H9 (cell line): ENCODE measurements at regions not wholly inside any gene's neighbourhood (a gene's known extent, or its start where the extent isn't known, plus 50 kb on each side); places are given as distances from the start of the nearest gene placed in this dataset.

ENCODE experiments used
- DNase-seq: peaks from one replicate; pipeline ENCODE4 v3.0.0-alpha.2; 2017
- H2AFZ ChIP-seq: one replicate; pipeline ENCODE4 v1.6.1; 2013; ENCODE audit warnings: mild to moderate bottlenecking, low read length, control low read depth, moderate library complexity
- H2AK5ac ChIP-seq: 2 replicates; pipeline ENCODE4 v1.6.1; 2013; ENCODE audit warnings: low read length, control low read depth, mixed read lengths; ENCODE audit not compliant: insufficient read length
- H2BK120ac ChIP-seq: one replicate; pipeline ENCODE4 v1.6.1; 2013; ENCODE audit warnings: low read depth, mild to moderate bottlenecking, low read length, control low read depth, inconsistent platforms; ENCODE audit not compliant: poor library complexity, severe bottlenecking
- H2BK12ac ChIP-seq: 2 replicates; pipeline ENCODE4 v1.6.1; 2013; ENCODE audit warnings: low read length, control low read depth, mixed read lengths, low read depth; ENCODE audit not compliant: insufficient read length
- H2BK15ac ChIP-seq: 2 replicates; pipeline ENCODE4 v1.6.1; 2013; ENCODE audit warnings: low read depth, low read length, control low read depth
- H2BK20ac ChIP-seq: one replicate; pipeline ENCODE4 v1.6.1; 2013; ENCODE audit warnings: low read depth, mild to moderate bottlenecking, low read length, control low read depth, inconsistent platforms; ENCODE audit not compliant: poor library complexity, severe bottlenecking
- H2BK5ac ChIP-seq: 2 replicates; pipeline ENCODE4 v1.6.1; 2013; ENCODE audit warnings: low read length, control low read depth, mixed read lengths; ENCODE audit not compliant: insufficient read length
- H3K14ac ChIP-seq: 2 replicates; pipeline ENCODE4 v1.6.1; 2013; ENCODE audit warnings: low read length, control low read depth; ENCODE audit not compliant: insufficient read depth
- H3K18ac ChIP-seq: 2 replicates; pipeline ENCODE4 v1.6.1; 2013; ENCODE audit warnings: low read depth, mild to moderate bottlenecking, mixed read lengths, low read length, control low read depth; ENCODE audit not compliant: insufficient read length
- H3K23ac ChIP-seq: 2 replicates; pipeline ENCODE4 v1.6.1; 2013; ENCODE audit warnings: low read length, control low read depth, mixed read lengths, low read depth; ENCODE audit not compliant: insufficient read length
- H3K23me2 ChIP-seq: 2 replicates; pipeline ENCODE4 v1.6.1; 2013; ENCODE audit warnings: low read depth, mild to moderate bottlenecking, mixed read lengths, low read length, control low read depth; ENCODE audit not compliant: insufficient read length, poor library complexity, severe bottlenecking
- H3K27ac ChIP-seq: 2 replicates; pipeline ENCODE4 v1.5.1; 2013; ENCODE audit warnings: low read length, control low read depth, mixed read lengths, low read depth; ENCODE audit not compliant: insufficient read length
- H3K27me3 ChIP-seq: 2 replicates; pipeline ENCODE4 v1.6.1; 2013; ENCODE audit warnings: low read length, control low read depth, inconsistent platforms; ENCODE audit not compliant: insufficient read depth
- H3K4ac ChIP-seq: 2 replicates; pipeline ENCODE4 v1.6.1; 2013; ENCODE audit warnings: low read depth, mild to moderate bottlenecking, control low read depth, inconsistent platforms, low read length, moderate library complexity
- H3K4me1 ChIP-seq: 2 replicates; pipeline ENCODE4 v1.6.1; 2013; ENCODE audit warnings: low read length, control low read depth, inconsistent platforms; ENCODE audit not compliant: insufficient read depth
- H3K4me2 ChIP-seq: 2 replicates; pipeline ENCODE4 v1.6.1; 2013; ENCODE audit warnings: low read length, control low read depth, mixed read lengths; ENCODE audit not compliant: insufficient read length, insufficient read depth
- H3K56ac ChIP-seq: 2 replicates; pipeline ENCODE4 v1.6.1; 2013; ENCODE audit warnings: low read depth, mild to moderate bottlenecking, mixed read lengths, low read length, control low read depth; ENCODE audit not compliant: insufficient read length
- H3K79me1 ChIP-seq: 2 replicates; pipeline ENCODE4 v1.6.1; 2013; ENCODE audit warnings: low read depth, mild to moderate bottlenecking, moderate library complexity, low read length, control low read depth, inconsistent platforms; ENCODE audit not compliant: insufficient read depth, poor library complexity, severe bottlenecking
- H3K79me2 ChIP-seq: 2 replicates; pipeline ENCODE4 v1.6.1; 2013; ENCODE audit warnings: low read length, control low read depth, inconsistent platforms; ENCODE audit not compliant: insufficient read depth
- H3K9ac ChIP-seq: 2 replicates; pipeline ENCODE4 v1.6.1; 2013; ENCODE audit warnings: low read length, control low read depth, mixed read lengths; ENCODE audit not compliant: insufficient read length; ENCODE audit errors: extremely low read depth
- H3K9me3 ChIP-seq: one replicate; pipeline ENCODE4 v1.6.1; 2013; ENCODE audit warnings: low read depth, low read length, inconsistent platforms; ENCODE audit not compliant: control insufficient read depth
- H3T11ph ChIP-seq: one replicate; pipeline ENCODE4 v1.6.1; 2013; ENCODE audit warnings: mild to moderate bottlenecking, low read length, control low read depth, inconsistent platforms
- H4K20me1 ChIP-seq: one replicate; pipeline ENCODE4 v1.6.1; 2013; ENCODE audit not compliant: control insufficient read depth, insufficient read length, insufficient read depth
- H4K5ac ChIP-seq: 2 replicates; pipeline ENCODE4 v1.6.1; 2013; ENCODE audit warnings: low read depth, mild to moderate bottlenecking, mixed read lengths, low read length, control low read depth; ENCODE audit not compliant: insufficient read length
- H4K8ac ChIP-seq: replicated peaks from 2 replicates; pipeline ENCODE4 v1.6.1; 2013; ENCODE audit warnings: low read length, control low read depth, mixed read lengths, low read depth; ENCODE audit not compliant: insufficient read length
- H4K91ac ChIP-seq: 2 replicates; pipeline ENCODE4 v1.6.1; 2013; ENCODE audit warnings: low read depth, mild to moderate bottlenecking, moderate library complexity, mixed read lengths, low read length, control low read depth; ENCODE audit not compliant: insufficient read length
- H3K27ac Mint-ChIP-seq, 3 experiments: 2 replicates in 2 of 3; 3 replicates in 1 of 3; pipeline ENCODE4 v1.8.0; 2020 to 2021; ENCODE audit warnings: mixed read lengths in 3 of 3, mild to moderate bottlenecking in 1 of 3, moderate library complexity in 1 of 3
- H3K27me3 Mint-ChIP-seq: 2 replicates; pipeline ENCODE4 v1.8.0; 2021; ENCODE audit warnings: low read depth, mild to moderate bottlenecking, moderate library complexity, mixed read lengths
- H3K36me3 Mint-ChIP-seq, 3 experiments: 2 replicates in 2 of 3; 3 replicates in 1 of 3; pipeline ENCODE4 v1.8.0; 2020 to 2021; ENCODE audit warnings: low read depth in 3 of 3, mixed read lengths in 3 of 3; ENCODE audit not compliant: insufficient read depth in 1 of 3
- H3K4me1 Mint-ChIP-seq, 2 experiments: 2 replicates each; pipeline ENCODE4 v1.8.0; 2020; ENCODE audit warnings: mixed read lengths in 2 of 2
- H3K4me3 Mint-ChIP-seq, 2 experiments: 2 replicates in 1 of 2; 3 replicates in 1 of 2; pipeline ENCODE4 v1.8.0; 2020 to 2021; ENCODE audit warnings: mild to moderate bottlenecking in 2 of 2, mixed read lengths in 2 of 2, moderate library complexity in 1 of 2
- H3K9me3 Mint-ChIP-seq, 2 experiments: 2 replicates in 1 of 2; 3 replicates in 1 of 2; pipeline ENCODE4 v1.8.0; 2020; ENCODE audit warnings: mild to moderate bottlenecking in 2 of 2, mixed read lengths in 2 of 2, moderate library complexity in 1 of 2
- CTCF ChIP-seq: fragments of 200-600 bp; sonication (generic); conservative IDR thresholded peaks from 3 replicates; pipeline ENCODE4 v1.8.0; 2021; ENCODE audit warnings: antibody characterized with exemption, mild to moderate bottlenecking
- WGBS: extraction: QIAGEN DNeasy Blood & Tissue Kit; methylation state at CpG from one replicate; pipeline ENCODE4 v1.1.7; 2013; ENCODE audit warnings: missing lambda C conversion rate, low lambda C conversion rate, mixed read lengths; ENCODE audit not compliant: insufficient read length; ENCODE audit errors: extremely low coverage; 5-methylcytosine and 5-hydroxymethylcytosine counted together

- peaks cover 3 to 10% of the 10 kb centered on the region in 2 experiments; a peak in 4 of 5 replicates for H3K9me3 Mint-ChIP-seq
- Histone ChIP-seq H3K79me1 (no peaks in the 10 kb centered on the region), H3K14ac (no peak overlapping the region), H2AK5ac (no peak overlapping the region), H3K4me1 (no peaks in the 10 kb centered on the region), H3K27ac (no peak overlapping the region), H3K23me2 (no peaks in the 10 kb centered on the region), H4K91ac (no peak overlapping the region), H3T11ph (no peak overlapping the region), H3K4me2 (no peak overlapping the region), H3K79me2 (no peaks in the 10 kb centered on the region), H3K56ac (no peak overlapping the region), H2BK12ac (no peak overlapping the region), H3K9me3 (no peaks in the 10 kb centered on the region), H2BK20ac (no peak overlapping the region), H4K5ac (no peak overlapping the region), H4K8ac (no peak overlapping the region), H2BK5ac (no peak overlapping the region), H4K20me1 (no peaks in the 10 kb centered on the region), H3K9ac (no peak overlapping the region), H2BK15ac (no peak overlapping the region), H2BK120ac (no peak overlapping the region), H3K18ac (no peak overlapping the region), H3K23ac (no peak overlapping the region), H2AFZ (no peak overlapping the region), H3K4ac (no peak overlapping the region), H3K27me3 (no peaks in the 10 kb centered on the region)
- no peak overlapping the region for H3K27ac Mint-ChIP-seq
- 0 out of 4 replicates have a peak, but pooled peaks cover 0 to 3% of the 10 kb centered on the region in 2 experiments for H3K4me1 Mint-ChIP-seq
- no peak for TF ChIP-seq CTCF
- DNase-seq = no peak
- WGBS = no CpG with 5 or more reads among the region's 20 CpGs
- peaks cover 0 to 8% (median 0%) of the 10 kb centered on the region in 3 experiments; a peak in 2 of 7 replicates for H3K36me3 Mint-ChIP-seq
- no peaks in the 10 kb centered on the region for H3K27me3 Mint-ChIP-seq
- no peak overlapping the region for H3K4me3 Mint-ChIP-seq
Measured at GRCh38 chr11:56845121-56845732, 96.7 kb upstream of the OR9G4 start.
